Prostate gland (tissue), 2 donors: ENCODE measurements at regions not wholly inside any gene's neighbourhood (a gene's known extent, or its start where the extent isn't known, plus 50 kb on each side); places are given as distances from the start of the nearest gene placed in this dataset.

Source experiments
- POLR2A ChIP-seq: fragments of 450-650 bp; IDR thresholded peaks from one replicate; pipeline ENCODE4 v1.6.1; 2016; ENCODE audit warnings: antibody characterized with exemption, mild to moderate bottlenecking
- TF ChIP-seq, protein P1 (sequence below), 4 experiments: fragments of 200-600 bp in 2 of 4; fragments of 450-650 bp in 2 of 4; sonication (generic) in 2 of 4; IDR thresholded peaks; 1 replicate in 3 of 4; 2 replicates in 1 of 4; pipeline ENCODE4 v1.5.1; 2016 to 2019; ENCODE audit warnings: antibody characterized with exemption in 4 of 4, mild to moderate bottlenecking in 2 of 4, moderate library complexity in 2 of 4

DNA sequence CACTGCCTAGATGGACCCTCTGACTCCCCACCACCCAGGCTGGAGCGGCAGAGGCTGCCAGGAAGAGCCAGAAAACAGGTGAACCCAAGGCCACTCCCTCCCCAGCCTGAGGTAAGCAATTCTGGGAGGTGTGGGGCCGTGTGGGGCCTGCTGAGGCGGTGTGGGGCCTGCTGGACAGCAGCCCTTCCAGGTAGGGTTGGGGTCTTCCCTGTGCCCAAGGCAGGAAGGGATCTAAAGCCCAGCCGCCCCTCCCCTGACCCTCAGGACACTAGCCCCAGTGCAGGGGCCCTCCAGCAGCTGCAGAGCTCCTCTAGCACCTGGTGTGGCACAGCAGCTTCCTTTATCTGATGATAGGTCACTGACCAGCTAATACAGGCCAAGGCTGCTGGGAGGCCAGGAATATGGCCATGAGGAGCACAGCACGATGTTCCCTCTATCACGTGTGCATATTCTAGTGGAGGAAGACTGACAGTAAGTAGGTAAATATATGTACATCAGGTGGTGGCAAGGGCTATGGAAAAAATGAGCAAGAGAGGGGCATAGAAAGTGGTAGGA, 86.9 kb downstream of the IER5 start:
- TF ChIP-seq, protein P1, sequence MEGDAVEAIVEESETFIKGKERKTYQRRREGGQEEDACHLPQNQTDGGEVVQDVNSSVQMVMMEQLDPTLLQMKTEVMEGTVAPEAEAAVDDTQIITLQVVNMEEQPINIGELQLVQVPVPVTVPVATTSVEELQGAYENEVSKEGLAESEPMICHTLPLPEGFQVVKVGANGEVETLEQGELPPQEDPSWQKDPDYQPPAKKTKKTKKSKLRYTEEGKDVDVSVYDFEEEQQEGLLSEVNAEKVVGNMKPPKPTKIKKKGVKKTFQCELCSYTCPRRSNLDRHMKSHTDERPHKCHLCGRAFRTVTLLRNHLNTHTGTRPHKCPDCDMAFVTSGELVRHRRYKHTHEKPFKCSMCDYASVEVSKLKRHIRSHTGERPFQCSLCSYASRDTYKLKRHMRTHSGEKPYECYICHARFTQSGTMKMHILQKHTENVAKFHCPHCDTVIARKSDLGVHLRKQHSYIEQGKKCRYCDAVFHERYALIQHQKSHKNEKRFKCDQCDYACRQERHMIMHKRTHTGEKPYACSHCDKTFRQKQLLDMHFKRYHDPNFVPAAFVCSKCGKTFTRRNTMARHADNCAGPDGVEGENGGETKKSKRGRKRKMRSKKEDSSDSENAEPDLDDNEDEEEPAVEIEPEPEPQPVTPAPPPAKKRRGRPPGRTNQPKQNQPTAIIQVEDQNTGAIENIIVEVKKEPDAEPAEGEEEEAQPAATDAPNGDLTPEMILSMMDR (IDR thresholded peaks at IDR 0.05) = no peak
- no peak for TF ChIP-seq POLR2A
